T47D (cell line): ENCODE measurements at regions not wholly inside any gene's neighbourhood (a gene's known extent, or its start where the extent isn't known, plus 50 kb on each side); places are given as distances from the start of the nearest gene placed in this dataset.
A peak's percentile ranks its signal among the peaks of the same experiment; 100 is the strongest.

Source experiments
- DNase-seq, 2 experiments: peaks; one replicate each; pipeline versions ENCODE4 v3.0.0 to v3.0.0-alpha.2; 2011 to 2012; ENCODE audit warnings: low read depth in 1 of 2, low spot score in 1 of 2
- JUND ChIP-seq: IDR thresholded peaks from 2 replicates; pipeline ENCODE4 v1.6.1; 2012; ENCODE audit warnings: low read depth
- in situ Hi-C: cut with HindIII; loops from 2 replicates; pipeline ENCODE4 v1.10.0; 2016; ENCODE audit warnings: low sequenced_read_pairs, low pct_unique_long_range_greater_than_20kb

DNA sequence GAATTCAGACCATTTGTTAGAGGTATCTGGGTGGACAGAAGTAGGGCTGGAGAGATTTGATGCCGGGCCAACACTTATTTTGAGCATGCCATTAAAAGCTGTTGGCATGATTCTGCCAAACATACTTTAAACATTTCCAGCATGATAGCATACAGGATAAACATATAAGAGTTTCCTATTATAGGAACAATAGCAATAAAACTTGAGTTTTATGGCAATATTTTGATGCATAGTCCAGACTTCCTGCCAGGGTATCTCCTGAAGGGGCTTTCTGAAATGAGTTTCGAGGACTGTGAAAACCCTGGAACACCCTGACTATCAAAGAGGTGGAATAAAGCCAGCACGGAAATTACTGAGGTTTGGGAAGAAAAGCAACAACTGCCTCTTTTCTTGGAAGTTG is 1398.0 kb upstream of the NXPH2 start:
- in situ Hi-C loops: no loop called here
- DNase-seq: no peak
- no peak for TF ChIP-seq JUND

DNA sequence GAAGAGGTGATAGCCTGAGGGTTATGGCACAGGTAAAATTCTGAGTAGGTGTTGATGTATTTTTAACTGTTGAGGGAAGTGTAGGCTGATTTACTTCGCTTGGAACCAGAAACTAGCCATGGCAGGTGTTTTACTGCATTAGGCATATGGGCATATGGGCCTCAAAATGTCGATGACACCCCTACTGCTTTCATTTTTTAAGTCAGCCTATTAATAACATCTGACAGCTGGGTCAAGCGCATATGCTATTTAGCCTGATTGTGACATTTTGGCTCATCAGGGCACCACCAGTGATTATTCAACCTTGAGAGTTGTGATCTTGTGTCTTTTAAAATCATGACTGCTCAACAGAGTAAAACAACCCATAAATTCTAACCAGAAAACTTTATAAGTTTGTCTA is 1396.9 kb upstream of the NXPH2 start:
- DNase-seq: no peak
- in situ Hi-C loops: no loop called here
- no peak for TF ChIP-seq JUND

DNA sequence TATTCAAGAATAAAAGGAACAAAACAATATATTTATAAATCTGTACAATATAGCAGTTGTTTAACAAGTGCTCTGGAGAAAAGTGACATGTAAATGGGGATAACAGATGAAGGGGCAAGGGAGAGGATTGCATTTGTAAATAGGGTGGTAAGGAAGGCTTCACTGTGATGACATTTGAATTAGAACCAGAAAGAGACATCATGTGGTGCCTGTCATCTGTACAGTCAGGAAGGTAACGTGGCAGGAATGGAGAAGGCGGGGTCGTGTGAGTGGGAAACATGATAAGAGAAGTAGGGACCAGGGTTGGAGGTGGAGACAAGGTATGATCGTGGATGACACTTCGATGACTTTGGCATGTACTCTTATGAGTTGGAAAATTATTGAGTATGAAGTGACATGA is 1393.6 kb upstream of the NXPH2 start:
- DNase-seq: no peak
- in situ Hi-C loops: no loop called here
- no peak for TF ChIP-seq JUND

DNA sequence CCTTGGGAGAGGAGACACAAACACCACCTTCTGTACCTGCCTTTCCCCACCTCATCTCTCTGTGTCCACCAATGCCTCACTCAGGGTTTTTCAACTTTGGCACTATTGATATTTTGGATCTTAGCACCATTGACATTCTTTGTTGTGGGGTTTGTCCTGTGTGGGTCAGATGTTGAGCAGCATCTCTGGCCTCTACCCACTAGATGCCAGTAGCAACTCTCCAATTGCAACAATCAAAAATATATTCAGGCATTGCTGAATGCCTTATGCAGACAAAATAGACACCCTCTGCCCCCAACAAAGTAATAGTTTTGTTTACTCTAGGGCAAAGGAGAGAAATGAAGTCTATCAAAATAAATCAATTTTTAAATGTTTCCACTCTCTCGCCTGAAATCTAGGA is 1384.3 kb upstream of the NXPH2 start:
- DNase-seq: peak in 1 of 2 experiments; percentile 10
- in situ Hi-C loops: no loop called here
- TF ChIP-seq JUND: no peak

DNA sequence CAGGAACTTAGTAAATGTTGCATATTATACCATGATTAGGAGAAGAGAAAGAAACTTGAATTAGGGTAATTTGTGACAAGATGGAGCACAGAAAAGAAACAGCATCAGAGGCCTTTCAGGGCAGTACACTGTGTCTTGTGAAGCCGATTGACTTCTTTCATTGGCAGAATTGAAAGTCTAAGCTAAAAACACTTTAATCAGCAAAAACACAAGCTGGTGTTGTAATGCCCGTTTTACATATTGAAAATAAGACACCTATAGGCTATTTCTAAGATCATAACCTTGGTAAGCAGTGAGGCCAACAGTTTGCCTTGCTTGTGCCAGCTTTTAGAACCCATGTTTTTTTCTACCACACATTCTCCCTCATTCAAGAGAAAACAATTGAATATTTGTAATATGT is 1378.1 kb upstream of the NXPH2 start:
- no peak for TF ChIP-seq JUND
- in situ Hi-C loops: no loop called here
- no peak for DNase-seq

DNA sequence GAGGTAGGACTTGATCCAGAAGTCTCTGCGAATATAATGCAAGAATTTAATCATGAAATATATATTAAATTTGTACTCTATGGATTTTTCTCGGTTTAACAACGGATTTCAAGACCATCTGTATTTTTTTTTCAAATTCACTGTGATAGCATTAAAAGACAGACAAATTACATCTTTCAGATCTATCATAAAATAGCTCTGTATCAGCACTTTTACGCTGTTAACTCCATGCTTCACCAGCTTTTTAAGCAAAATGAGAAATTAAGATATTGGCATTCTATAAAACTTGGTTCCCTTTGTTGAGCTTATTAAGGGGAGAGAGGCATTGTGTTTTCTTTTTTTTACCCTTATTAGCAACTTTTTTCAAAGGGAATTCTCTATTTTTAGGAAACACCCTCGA is 1377.6 kb upstream of the NXPH2 start:
- in situ Hi-C loops: no loop called here
- no peak for DNase-seq
- TF ChIP-seq JUND: no peak

DNA sequence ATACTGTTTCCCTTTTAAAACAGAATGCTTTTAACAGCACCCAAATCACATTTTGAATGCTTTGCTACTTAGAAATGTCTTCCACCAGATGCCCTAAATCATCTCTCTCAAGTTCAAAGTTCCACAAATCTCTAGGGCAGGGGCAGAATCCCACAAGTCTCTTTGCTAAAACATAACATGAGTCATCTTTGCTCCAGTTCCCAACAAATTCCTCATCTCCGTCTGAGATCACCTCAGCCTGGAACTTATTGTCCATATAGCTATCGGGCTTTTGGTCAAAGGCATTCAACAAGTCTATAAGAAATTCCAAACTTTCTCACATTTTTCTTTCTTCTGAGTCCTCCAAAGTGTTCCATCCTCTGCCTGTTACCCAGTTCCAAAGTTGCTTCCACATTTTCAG is 1374.5 kb upstream of the NXPH2 start:
- no peak for TF ChIP-seq JUND
- DNase-seq: no peak
- in situ Hi-C loops: no loop called here

- TF ChIP-seq JUND: no peak
- DNase-seq: no peak
- in situ Hi-C loops: no loop called here
Observed at GRCh38 chr2:140154271-140154670, 1374.1 kb upstream of the NXPH2 start.

GRCh38 chr2:140144611-140145010 is 1364.4 kb upstream of the NXPH2 start:
- in situ Hi-C loops: no loop called here
- DNase-seq: no peak
- no peak for TF ChIP-seq JUND

DNA sequence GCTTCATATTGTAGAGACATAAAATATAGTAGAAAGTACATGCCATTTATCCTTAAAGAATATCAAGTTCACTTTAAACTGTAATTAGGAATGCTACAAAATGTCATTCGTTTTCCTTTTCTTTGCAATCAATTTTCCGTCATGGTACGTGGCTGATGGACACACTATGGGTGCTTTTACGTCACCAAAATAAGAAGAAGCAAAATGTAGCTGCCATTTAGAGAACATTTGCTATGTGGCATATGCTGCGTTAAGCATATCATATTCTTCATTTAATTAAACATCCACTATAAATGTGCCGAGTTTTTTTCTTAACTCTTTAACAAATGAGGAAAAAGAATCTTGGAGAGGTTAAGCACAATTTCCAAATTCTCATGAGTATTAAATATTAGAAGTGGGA is 1358.5 kb upstream of the NXPH2 start:
- no peak for DNase-seq
- in situ Hi-C loops: no loop called here
- TF ChIP-seq JUND: no peak

GRCh38 chr2:140136861-140137260 is 1356.7 kb upstream of the NXPH2 start:
- TF ChIP-seq JUND: no peak
- DNase-seq: no peak
- in situ Hi-C loops: no loop called here

DNA sequence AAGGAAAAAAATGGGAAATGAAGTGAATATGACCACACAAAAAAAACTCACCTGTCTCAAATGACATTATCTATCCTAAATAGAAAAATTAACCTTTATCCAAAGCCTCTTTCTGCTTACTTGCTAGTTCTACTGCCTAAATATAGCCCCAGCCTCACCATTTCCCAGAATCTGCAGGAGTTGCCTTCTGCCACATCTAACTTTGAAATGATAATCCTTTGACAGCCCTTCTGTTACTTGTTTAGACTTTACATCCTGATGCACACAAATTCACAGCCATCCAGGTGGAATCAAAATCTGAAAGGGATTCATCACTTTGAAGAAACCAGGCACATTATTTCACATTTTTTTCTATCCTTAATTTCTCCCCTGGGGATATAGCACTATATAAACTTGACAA is 1356.2 kb upstream of the NXPH2 start:
- DNase-seq: no peak
- TF ChIP-seq JUND: no peak
- in situ Hi-C loops: no loop called here

GRCh38 chr2:140128909-140129308 is 1348.7 kb upstream of the NXPH2 start:
- in situ Hi-C loops: no loop called here
- TF ChIP-seq JUND: no peak
- DNase-seq: no peak

- no peak for DNase-seq
- no peak for TF ChIP-seq JUND
- in situ Hi-C loops: no loop called here
Observed at GRCh38 chr2:140122001-140122400, 1341.8 kb upstream of the NXPH2 start.

DNA sequence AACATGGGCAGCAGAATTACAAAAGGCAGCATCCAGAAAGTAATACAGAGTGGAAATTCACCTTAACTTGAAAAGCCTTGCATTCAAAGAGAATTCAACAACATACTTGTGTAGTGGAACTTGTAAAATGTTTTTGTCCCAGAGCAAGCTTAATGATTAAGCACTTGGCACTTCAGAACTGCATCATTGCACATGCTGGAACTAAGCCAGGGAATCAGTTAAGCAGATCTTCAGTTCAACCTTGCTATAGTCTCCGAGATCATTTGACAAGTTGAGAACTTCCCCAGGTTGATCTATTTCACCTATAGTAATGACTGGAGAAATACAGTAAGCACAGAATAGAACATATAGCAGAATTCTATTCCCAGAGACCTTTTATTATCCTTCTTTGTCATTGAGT is 1337.2 kb upstream of the NXPH2 start:
- TF ChIP-seq JUND: no peak
- DNase-seq: no peak
- in situ Hi-C loops: no loop called here
